GM18505 (cell line): ENCODE measurements at regions not wholly inside any gene's neighbourhood (a gene's known extent, or its start where the extent isn't known, plus 50 kb on each side); places are given as distances from the start of the nearest gene placed in this dataset.
"Not testable (repeated sequence)": the region's sequence is repeated elsewhere in the genome, so short reads cannot be mapped to it uniquely, and the experiment has no call there.

Experiments
- ATAC-seq: cut with Tn5 transposase; IDR thresholded peaks from one replicate; pipeline ENCODE4 v1.9.1; 2021; ENCODE audit not compliant: unreplicated experiment
- POLR2A ChIP-seq: IDR thresholded peaks from 4 replicates; pipeline ENCODE4 v1.6.1; 2011; ENCODE audit warnings: borderline replicate concordance; ENCODE audit not compliant: insufficient read depth, insufficient read length; ENCODE audit errors: extremely low read depth

GRCh38 chr1:234781241-234782065 is 171.5 kb upstream of the IRF2BP2 start:
- no peak for TF ChIP-seq POLR2A
- ATAC-seq, result no peak

- no peak for ATAC-seq
- no peak for TF ChIP-seq POLR2A
Measured at GRCh38 chr1:234780531-234781162, 170.7 kb upstream of the IRF2BP2 start.

- ATAC-seq, result no peak
- no peak for TF ChIP-seq POLR2A
Measured at GRCh38 chr1:234780112-234780511, 170.1 kb upstream of the IRF2BP2 start.

GRCh38 chr1:234779600-234779999 is 169.6 kb upstream of the IRF2BP2 start:
- not testable (repeated sequence) for ATAC-seq

- ATAC-seq, result no peak
- TF ChIP-seq POLR2A, result no peak
Measured at GRCh38 chr1:234779160-234779538, 169.2 kb upstream of the IRF2BP2 start.

GRCh38 chr1:234778221-234779159 is 168.5 kb upstream of the IRF2BP2 start:
- ATAC-seq, result no peak
- TF ChIP-seq POLR2A, result no peak

GRCh38 chr1:234777856-234778220 is 167.9 kb upstream of the IRF2BP2 start:
- no peak for TF ChIP-seq POLR2A
- ATAC-seq, result no peak

GRCh38 chr1:234776876-234777855 is 167.2 kb upstream of the IRF2BP2 start:
- ATAC-seq, result no peak
- no peak for TF ChIP-seq POLR2A

GRCh38 chr1:234776256-234776875 is 166.4 kb upstream of the IRF2BP2 start:
- ATAC-seq, result no peak
- TF ChIP-seq POLR2A, result no peak

- no peak for ATAC-seq
- TF ChIP-seq POLR2A, result no peak
Measured at GRCh38 chr1:234775477-234776246, 165.7 kb upstream of the IRF2BP2 start.

GRCh38 chr1:234774971-234775370 is 165.0 kb upstream of the IRF2BP2 start:
- ATAC-seq, result no peak
- TF ChIP-seq POLR2A, result no peak
